ENCODE measurements at regions not wholly inside any gene's neighbourhood (a gene's known extent, or its start where the extent isn't known, plus 50 kb on each side); places are given as distances from the start of the nearest gene placed in this dataset.

GRCh38 chr15:97672586-97672985, 287.9 kb upstream of the ARRDC4 start:
- no peak for DNase-seq

GRCh38 chr15:97678656-97679055, 281.8 kb upstream of the ARRDC4 start:
- DNase-seq = no peak

- DNase-seq = no peak
Observed at GRCh38 chr15:97679106-97679688, 281.3 kb upstream of the ARRDC4 start.

GRCh38 chr15:97680606-97681220, 279.8 kb upstream of the ARRDC4 start:
- DNase-seq = no peak

GRCh38 chr15:97683831-97684230, 276.7 kb upstream of the ARRDC4 start:
- DNase-seq = peak; percentile 10

GRCh38 chr15:97684249-97684648, 276.3 kb upstream of the ARRDC4 start:
- DNase-seq = no peak

- no peak for DNase-seq
Observed at GRCh38 chr15:97686324-97686723, 274.2 kb upstream of the ARRDC4 start.

GRCh38 chr15:97687654-97688053, 272.8 kb upstream of the ARRDC4 start:
- no peak for DNase-seq

- DNase-seq = no peak
Observed at GRCh38 chr15:97688177-97688576, 272.3 kb upstream of the ARRDC4 start.

- DNase-seq = no peak
Observed at GRCh38 chr15:97688886-97689285, 271.6 kb upstream of the ARRDC4 start.

- no peak for DNase-seq
Observed at GRCh38 chr15:97691078-97691477, 269.4 kb upstream of the ARRDC4 start.

- no peak for DNase-seq
Observed at GRCh38 chr15:97691799-97692198, 268.7 kb upstream of the ARRDC4 start.

GRCh38 chr15:97692301-97693015, 268.0 kb upstream of the ARRDC4 start:
- DNase-seq = no peak

- no peak for DNase-seq
Observed at GRCh38 chr15:97694456-97694855, 266.0 kb upstream of the ARRDC4 start.

GRCh38 chr15:97703400-97703799, 257.1 kb upstream of the ARRDC4 start:
- no peak for DNase-seq

GRCh38 chr15:97706059-97706458, 254.4 kb upstream of the ARRDC4 start:
- no peak for DNase-seq

- no peak for DNase-seq
Observed at GRCh38 chr15:97708252-97708651, 252.3 kb upstream of the ARRDC4 start.

- DNase-seq = no peak
Observed at GRCh38 chr15:97712530-97712929, 248.0 kb upstream of the ARRDC4 start.

GRCh38 chr15:97717806-97718205, 242.7 kb upstream of the ARRDC4 start:
- DNase-seq = no peak

- no peak for DNase-seq
Observed at GRCh38 chr15:97718509-97718908, 242.0 kb upstream of the ARRDC4 start.

- no peak for DNase-seq
Observed at GRCh38 chr15:97728791-97729190, 231.7 kb upstream of the ARRDC4 start.

- no peak for DNase-seq
Observed at GRCh38 chr15:97729270-97729669, 231.2 kb upstream of the ARRDC4 start.

GRCh38 chr15:97730315-97730714, 230.2 kb upstream of the ARRDC4 start:
- no peak for DNase-seq

GRCh38 chr15:97731859-97732258, 228.6 kb upstream of the ARRDC4 start:
- no peak for DNase-seq

- DNase-seq = no peak
Observed at GRCh38 chr15:97733373-97733772, 227.1 kb upstream of the ARRDC4 start.
